ENCODE measurements at regions not wholly inside any gene's neighbourhood (a gene's known extent, or its start where the extent isn't known, plus 50 kb on each side); places are given as distances from the start of the nearest gene placed in this dataset.

GRCh38 chr20:24050119-24050518 is 61.5 kb upstream of the GGTLC1 start:
- no peak for TF ChIP-seq CTCF (IDR thresholded peaks at IDR 0.05; ENCODE audit: low read depth, low read length)
- no peak overlapping the region for H3K4me3 ChIP-seq (ENCODE audit: low read depth, low read length)
- H3K27ac ChIP-seq (ENCODE audit: low read depth, low read length) = no peak overlapping the region
- CTCF ChIA-PET = no interaction called here
- DNase-seq (ENCODE audit: low read depth, low spot score) = no peak
- no peaks in the 10 kb centered on the region for H3K27me3 ChIP-seq (ENCODE audit: control insufficient read depth, insufficient read depth, low read length)
- POLR2A ChIA-PET = no interaction called here
- H3K9me3 ChIP-seq (ENCODE audit: control insufficient read depth, insufficient read depth, low read length) = no peaks in the 10 kb centered on the region; the same call in 1 of the 2 replicates

GRCh38 chr20:24049081-24049480 is 60.5 kb upstream of the GGTLC1 start:
- DNase-seq (ENCODE audit: low read depth, low spot score) = no peak
- ChIA-PET POLR2A (no interaction called here), CTCF (no interaction called here)
- Histone ChIP-seq H3K27me3 (ENCODE audit: control insufficient read depth, insufficient read depth, low read length) (no peaks in the 10 kb centered on the region), H3K27ac (ENCODE audit: low read depth, low read length) (no peak overlapping the region), H3K9me3 (ENCODE audit: control insufficient read depth, insufficient read depth, low read length) (no peaks in the 10 kb centered on the region; the same call in 1 of the 2 replicates), H3K4me3 (ENCODE audit: low read depth, low read length) (no peak overlapping the region)
- no peak for TF ChIP-seq CTCF (IDR thresholded peaks at IDR 0.05; ENCODE audit: low read depth, low read length)

- Histone ChIP-seq H3K27me3 (ENCODE audit: control insufficient read depth, insufficient read depth, low read length) (no peaks in the 10 kb centered on the region), H3K9me3 (ENCODE audit: control insufficient read depth, insufficient read depth, low read length) (no peaks in the 10 kb centered on the region; the same call in 1 of the 2 replicates), H3K4me3 (ENCODE audit: low read depth, low read length) (no peak overlapping the region), H3K27ac (ENCODE audit: low read depth, low read length) (no peak overlapping the region)
- no peak for DNase-seq (ENCODE audit: low read depth, low spot score)
- ChIA-PET CTCF (no interaction called here), POLR2A (no interaction called here)
- TF ChIP-seq CTCF (IDR thresholded peaks at IDR 0.05; ENCODE audit: low read depth, low read length) = no peak
Measured at GRCh38 chr20:24048024-24048611, 59.5 kb upstream of the GGTLC1 start.

GRCh38 chr20:24046888-24047287 is 58.3 kb upstream of the GGTLC1 start:
- ChIA-PET CTCF (no interaction called here), POLR2A (no interaction called here)
- H3K27ac ChIP-seq (ENCODE audit: low read depth, low read length) = no peak overlapping the region
- DNase-seq (ENCODE audit: low read depth, low spot score) = no peak
- no peaks in the 10 kb centered on the region for H3K9me3 ChIP-seq (ENCODE audit: control insufficient read depth, insufficient read depth, low read length)
- no peaks in the 10 kb centered on the region for H3K27me3 ChIP-seq (ENCODE audit: control insufficient read depth, insufficient read depth, low read length)
- no peak for TF ChIP-seq CTCF (IDR thresholded peaks at IDR 0.05; ENCODE audit: low read depth, low read length)
- H3K4me3 ChIP-seq (ENCODE audit: low read depth, low read length) = no peak overlapping the region

GRCh38 chr20:24045621-24046318 is 57.2 kb upstream of the GGTLC1 start:
- Histone ChIP-seq H3K27me3 (ENCODE audit: control insufficient read depth, insufficient read depth, low read length) (no peaks in the 10 kb centered on the region), H3K9me3 (ENCODE audit: control insufficient read depth, insufficient read depth, low read length) (no peaks in the 10 kb centered on the region), H3K27ac (ENCODE audit: low read depth, low read length) (no peak overlapping the region), H3K4me3 (ENCODE audit: low read depth, low read length) (no peak overlapping the region)
- no peak for TF ChIP-seq CTCF (IDR thresholded peaks at IDR 0.05; ENCODE audit: low read depth, low read length)
- no peak for DNase-seq (ENCODE audit: low read depth, low spot score)
- CTCF ChIA-PET = no interaction called here
- POLR2A ChIA-PET = no interaction called here
